LNCAP (cell line): ENCODE measurements at regions not wholly inside any gene's neighbourhood (a gene's known extent, or its start where the extent isn't known, plus 50 kb on each side); places are given as distances from the start of the nearest gene placed in this dataset.

Source experiments
- TF ChIP-seq, protein P1 (sequence below): fragments of 450-650 bp; IDR thresholded peaks from 2 replicates; pipeline ENCODE4 v1.5.1; 2017; ENCODE audit warnings: mild to moderate bottlenecking

DNA sequence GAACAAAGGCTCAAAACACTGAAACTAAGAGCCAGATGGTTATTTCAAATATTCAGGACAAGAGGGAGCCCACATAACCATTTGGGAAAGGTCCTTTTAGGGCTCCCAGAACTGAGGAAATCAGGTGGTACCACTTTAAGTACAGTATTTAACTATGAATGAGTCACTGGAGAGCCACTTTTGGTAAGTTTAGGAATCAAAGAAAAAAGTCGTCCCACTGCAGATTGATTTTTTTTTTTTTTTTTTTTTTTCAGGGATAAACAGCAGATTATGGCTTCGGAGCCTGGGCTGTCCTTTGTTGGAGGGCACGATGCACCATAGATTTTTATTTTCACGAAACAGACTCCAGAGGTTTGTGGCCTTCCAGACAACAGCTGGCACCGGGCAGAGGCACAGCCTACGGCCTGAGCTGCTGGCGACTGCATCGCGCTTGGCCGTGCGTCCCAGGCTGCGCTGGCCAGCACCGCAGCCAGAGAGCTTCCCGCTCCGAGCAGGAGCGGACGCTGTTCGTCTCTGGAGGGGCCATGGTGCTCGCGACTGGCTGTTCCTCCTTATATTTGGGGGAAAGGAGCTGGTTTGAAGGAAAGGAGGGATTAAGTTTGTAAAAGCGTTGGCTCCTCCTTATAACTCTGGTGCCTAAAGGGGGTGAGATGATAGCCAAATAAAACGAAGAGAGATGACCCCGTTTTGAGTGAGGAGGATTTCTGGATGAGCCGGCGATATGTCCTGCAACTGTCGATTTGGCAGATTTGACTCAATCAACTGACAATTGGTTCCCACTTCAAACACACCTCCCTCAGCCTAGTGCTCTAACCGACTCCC, 152.9 kb upstream of the GOLIM4 start:
- TF ChIP-seq, protein P1, sequence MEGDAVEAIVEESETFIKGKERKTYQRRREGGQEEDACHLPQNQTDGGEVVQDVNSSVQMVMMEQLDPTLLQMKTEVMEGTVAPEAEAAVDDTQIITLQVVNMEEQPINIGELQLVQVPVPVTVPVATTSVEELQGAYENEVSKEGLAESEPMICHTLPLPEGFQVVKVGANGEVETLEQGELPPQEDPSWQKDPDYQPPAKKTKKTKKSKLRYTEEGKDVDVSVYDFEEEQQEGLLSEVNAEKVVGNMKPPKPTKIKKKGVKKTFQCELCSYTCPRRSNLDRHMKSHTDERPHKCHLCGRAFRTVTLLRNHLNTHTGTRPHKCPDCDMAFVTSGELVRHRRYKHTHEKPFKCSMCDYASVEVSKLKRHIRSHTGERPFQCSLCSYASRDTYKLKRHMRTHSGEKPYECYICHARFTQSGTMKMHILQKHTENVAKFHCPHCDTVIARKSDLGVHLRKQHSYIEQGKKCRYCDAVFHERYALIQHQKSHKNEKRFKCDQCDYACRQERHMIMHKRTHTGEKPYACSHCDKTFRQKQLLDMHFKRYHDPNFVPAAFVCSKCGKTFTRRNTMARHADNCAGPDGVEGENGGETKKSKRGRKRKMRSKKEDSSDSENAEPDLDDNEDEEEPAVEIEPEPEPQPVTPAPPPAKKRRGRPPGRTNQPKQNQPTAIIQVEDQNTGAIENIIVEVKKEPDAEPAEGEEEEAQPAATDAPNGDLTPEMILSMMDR, result no peak

DNA sequence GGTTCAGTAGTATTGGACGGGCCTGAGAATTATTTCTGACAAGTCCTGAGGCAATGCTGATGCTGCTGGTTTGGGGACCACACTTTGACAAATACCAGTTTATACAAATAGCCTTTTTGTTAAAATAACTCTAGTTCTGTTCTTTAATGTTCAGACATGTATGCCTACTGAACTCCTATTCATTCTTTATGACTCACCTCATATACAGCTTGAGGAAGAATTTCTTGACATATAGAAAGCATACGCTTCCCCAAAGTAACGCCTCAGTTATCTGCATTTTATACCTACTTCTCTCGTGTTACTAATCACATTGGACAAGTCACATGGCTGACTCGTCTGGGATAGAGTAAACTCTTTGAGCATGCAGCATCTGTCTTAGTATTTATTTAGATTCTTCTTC, 145.4 kb upstream of the GOLIM4 start:
- TF ChIP-seq, protein P1, result no peak

DNA sequence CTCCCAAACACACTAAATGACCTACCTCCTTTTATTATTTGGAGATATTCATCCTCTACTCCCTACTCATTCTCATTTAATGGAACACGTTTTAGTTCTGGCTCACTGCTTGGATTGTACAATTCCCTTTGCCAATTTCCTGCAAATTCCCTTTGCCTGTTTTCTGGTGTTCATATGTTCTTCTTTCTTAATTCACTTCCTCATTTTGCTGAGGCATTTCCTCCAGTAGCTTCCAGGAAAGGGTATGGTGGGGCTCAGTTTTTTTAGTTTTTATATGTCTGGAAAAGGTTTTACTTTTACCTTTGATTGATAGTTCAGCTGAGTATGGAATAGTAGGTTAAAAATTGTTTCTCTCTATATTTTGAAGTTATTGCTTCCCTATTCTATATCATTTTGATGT, 143.6 kb upstream of the GOLIM4 start:
- TF ChIP-seq, protein P1, result no peak

DNA sequence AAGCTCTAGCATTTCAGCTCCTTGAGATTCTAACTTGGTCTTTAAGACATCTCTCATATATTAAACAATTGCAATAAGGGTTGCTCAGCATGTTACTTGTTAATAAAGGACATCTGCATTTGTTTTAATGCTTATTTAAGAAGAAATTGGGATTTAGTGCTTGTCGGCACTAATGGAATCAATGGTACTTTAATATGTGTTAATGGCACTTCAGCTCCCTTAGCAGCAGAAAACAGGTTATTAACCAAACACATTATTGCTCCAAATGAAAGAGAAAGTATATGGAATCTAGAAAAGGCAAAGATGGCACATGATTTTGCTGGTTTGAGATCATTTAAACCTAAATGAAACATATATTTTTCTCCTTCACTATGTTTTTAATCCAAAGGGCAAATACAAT, 137.3 kb upstream of the GOLIM4 start:
- TF ChIP-seq, protein P1, result no peak

DNA sequence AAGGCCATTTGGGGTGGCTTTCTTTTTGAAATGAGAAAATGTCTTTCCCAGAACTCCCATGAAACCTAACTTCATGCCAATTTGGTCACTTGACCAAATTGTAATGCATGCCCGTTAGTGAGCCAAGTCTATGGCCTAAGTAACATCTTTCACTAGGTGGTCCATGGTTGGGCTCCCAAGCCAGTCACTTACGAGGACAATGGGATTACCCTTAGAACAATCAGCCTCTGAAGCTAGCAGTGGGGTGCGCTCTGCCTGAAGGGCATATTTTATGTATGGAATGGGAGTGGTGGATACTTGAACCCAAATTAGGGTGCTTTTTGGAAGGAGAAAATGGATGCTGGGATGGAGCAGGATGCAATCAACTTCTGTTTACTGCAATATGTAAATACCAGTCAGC, 127.4 kb upstream of the GOLIM4 start:
- TF ChIP-seq, protein P1, result no peak

DNA sequence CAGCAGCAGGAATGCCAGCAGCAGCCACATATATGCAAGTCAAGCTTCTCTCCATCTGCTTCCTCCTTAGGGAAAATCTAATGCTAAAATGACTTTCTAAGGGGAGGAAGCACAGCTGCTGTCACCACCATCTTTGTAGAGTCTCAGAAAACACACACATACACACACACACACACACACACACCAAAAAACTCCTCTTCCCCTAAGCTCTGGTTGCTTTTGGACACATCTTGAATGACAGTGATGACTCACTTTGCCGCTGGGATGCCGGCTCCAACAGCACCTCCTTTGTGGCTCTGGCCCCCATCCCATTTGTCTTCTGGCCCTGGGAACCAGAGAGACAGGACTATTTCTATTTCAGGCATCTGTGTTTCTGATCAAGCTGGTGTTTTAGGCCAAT, 124.8 kb upstream of the GOLIM4 start:
- TF ChIP-seq, protein P1, result no peak

DNA sequence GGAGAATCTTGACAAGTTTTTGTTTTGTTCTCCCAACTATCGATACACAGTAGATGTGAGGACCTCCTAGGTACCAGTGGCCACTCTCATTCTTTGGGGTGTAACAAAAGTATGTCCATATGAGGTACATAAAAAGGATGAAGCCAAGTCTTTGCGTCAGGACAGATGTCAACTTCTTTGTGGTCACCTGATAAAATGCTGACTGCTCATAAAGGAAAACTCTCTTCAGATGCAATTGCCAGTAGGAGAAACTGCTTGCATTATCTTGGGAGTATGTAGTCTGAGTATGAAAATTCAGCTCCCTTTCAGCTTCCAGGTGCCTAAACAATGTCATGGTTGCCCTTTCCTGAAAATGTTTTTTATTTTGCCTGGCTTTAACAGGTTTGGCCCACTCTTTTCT, 123.8 kb upstream of the GOLIM4 start:
- TF ChIP-seq, protein P1, result no peak

DNA sequence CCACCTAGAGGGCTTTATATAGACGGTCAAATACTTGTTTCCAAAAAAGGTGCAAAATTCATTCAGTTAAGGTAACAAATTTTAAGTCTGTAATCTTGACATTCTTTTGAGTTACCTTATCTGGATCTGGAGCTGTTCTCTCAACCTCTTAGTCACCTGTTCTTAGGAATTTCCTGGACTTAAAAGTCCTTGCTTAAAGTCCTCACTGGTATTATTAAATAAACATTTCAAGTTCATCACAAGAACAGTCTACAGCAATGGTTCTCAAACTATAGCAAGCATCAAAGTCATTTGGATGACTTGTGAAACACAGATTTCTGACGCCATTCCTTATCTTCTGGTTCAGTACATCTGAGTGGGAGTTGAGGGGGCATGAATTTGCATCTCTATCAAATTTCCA, 122.9 kb upstream of the GOLIM4 start:
- TF ChIP-seq, protein P1, result no peak
